C4-2B (cell line): ENCODE measurements at regions not wholly inside any gene's neighbourhood (a gene's known extent, or its start where the extent isn't known, plus 50 kb on each side); places are given as distances from the start of the nearest gene placed in this dataset.

Source experiments
- CTCF ChIP-seq: fragments of 450-650 bp; conservative IDR thresholded peaks from 2 replicates; pipeline ENCODE4 v1.5.1; 2017; ENCODE audit warnings: mild to moderate bottlenecking
- ZFX ChIP-seq: fragments of 450-650 bp; IDR thresholded peaks from 2 replicates; pipeline ENCODE4 v1.6.1; 2017

DNA sequence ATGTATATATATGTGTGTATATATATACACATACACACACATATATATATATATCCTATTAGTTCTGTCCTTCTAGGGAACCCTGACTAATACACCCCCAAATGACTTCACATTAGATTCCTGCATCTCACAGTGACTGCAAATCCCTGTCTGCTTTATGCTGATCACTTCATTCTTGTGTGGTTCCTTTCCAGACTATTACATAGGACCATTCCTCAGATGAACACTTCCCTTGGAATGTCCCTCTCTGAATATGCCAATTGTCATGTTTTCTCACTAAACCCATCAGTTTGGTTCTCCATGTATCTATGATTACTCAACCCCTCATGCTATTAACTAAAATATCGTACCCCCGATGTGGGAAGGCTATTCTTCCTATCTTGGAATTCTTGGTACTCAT, 605.2 kb upstream of the NR3C2 start:
- TF ChIP-seq CTCF (no peak), ZFX (no peak)
